ENCODE measurements at regions not wholly inside any gene's neighbourhood (a gene's known extent, or its start where the extent isn't known, plus 50 kb on each side); places are given as distances from the start of the nearest gene placed in this dataset.

GRCh38 chr3:31055757-31056156, 161.3 kb upstream of the GADL1 start:
- H2BK15ac ChIP-seq (ENCODE audit: low read depth, poor library complexity, severe bottlenecking): no peak overlapping the region
- no peak overlapping the region for H2BK12ac ChIP-seq (ENCODE audit: low read length in 2 of 2)
- H2BK5ac ChIP-seq (ENCODE audit: low read depth, low read length, poor library complexity, severe bottlenecking): no peak overlapping the region
- no peak overlapping the region for H3K4ac ChIP-seq (ENCODE audit: low read depth in 1 of 2, low read length in 2 of 2)
- H3K18ac ChIP-seq (ENCODE audit: low read depth in 1 of 2, low read length in 2 of 2): no peak overlapping the region
- no peak for DNase-seq
- no peak overlapping the region for H3K23ac ChIP-seq (ENCODE audit: low read length in 2 of 2)
- H3K4me1 ChIP-seq (ENCODE audit: control insufficient read depth, insufficient read depth, low read depth, low read length): no peaks in the 10 kb centered on the region
- H3K9me3 ChIP-seq (ENCODE audit: control insufficient read depth, low read length): peaks cover 21% of the 10 kb centered on the region
- no peaks in the 10 kb centered on the region for H3K79me1 ChIP-seq (replicated peaks; ENCODE audit: low read length, poor library complexity, severe bottlenecking)
- 71% methylated on average over 2 of the region's 2 CpGs for WGBS
- no peak overlapping the region for H2AFZ ChIP-seq (ENCODE audit: low read depth, low read length)
- H3K4me3 ChIP-seq (ENCODE audit: insufficient read depth in 1 of 2, low read depth in 1 of 2, low read length in 2 of 2): no peak overlapping the region
- H3K4me2 ChIP-seq (ENCODE audit: low read length, poor library complexity, severe bottlenecking): no peak overlapping the region
- H4K8ac ChIP-seq (ENCODE audit: low read length): no peak overlapping the region
- H2BK120ac ChIP-seq (ENCODE audit: low read depth, low read length): no peak overlapping the region
- no peaks in the 10 kb centered on the region for H3K36me3 ChIP-seq (ENCODE audit: control insufficient read depth in 1 of 2, insufficient read depth in 2 of 2, low read depth in 1 of 2, low read length in 2 of 2)
- H3K27ac ChIP-seq (ENCODE audit: low read length, poor library complexity, severe bottlenecking): no peak overlapping the region
- no peak overlapping the region for H3K14ac ChIP-seq (ENCODE audit: low read length in 2 of 2)
- H3K9ac ChIP-seq (ENCODE audit: low read length): no peak overlapping the region
- no peaks in the 10 kb centered on the region for H3K27me3 ChIP-seq (ENCODE audit: control insufficient read depth in 1 of 2, insufficient read depth in 1 of 2, low read length in 2 of 2)
- no peak overlapping the region for H2AK5ac ChIP-seq (ENCODE audit: low read length, severe bottlenecking)
- H4K91ac ChIP-seq (ENCODE audit: low read length): no peak overlapping the region

GRCh38 chr3:31057891-31058290, 163.4 kb upstream of the GADL1 start:
- DNase-seq: no peak
- Histone ChIP-seq H2BK5ac (ENCODE audit: low read depth, low read length, poor library complexity, severe bottlenecking) (no peak overlapping the region), H2BK120ac (ENCODE audit: low read depth, low read length) (no peak overlapping the region), H2AFZ (ENCODE audit: low read depth, low read length) (no peak overlapping the region), H3K9me3 (ENCODE audit: control insufficient read depth, low read length) (peaks cover 22% of the 10 kb centered on the region), H3K23ac (ENCODE audit: low read length in 2 of 2) (no peak overlapping the region), H4K8ac (ENCODE audit: low read length) (no peak overlapping the region), H2BK12ac (ENCODE audit: low read length in 2 of 2) (no peak overlapping the region), H3K14ac (ENCODE audit: low read length in 2 of 2) (no peak overlapping the region), H3K18ac (ENCODE audit: low read depth in 1 of 2, low read length in 2 of 2) (no peak overlapping the region), H3K27ac (ENCODE audit: low read length, poor library complexity, severe bottlenecking) (no peak overlapping the region), H2BK15ac (ENCODE audit: low read depth, poor library complexity, severe bottlenecking) (no peak overlapping the region), H3K9ac (ENCODE audit: low read length) (no peak overlapping the region), H3K36me3 (ENCODE audit: control insufficient read depth in 1 of 2, insufficient read depth in 2 of 2, low read depth in 1 of 2, low read length in 2 of 2) (no peaks in the 10 kb centered on the region), H3K79me1 (replicated peaks; ENCODE audit: low read length, poor library complexity, severe bottlenecking) (no peaks in the 10 kb centered on the region), H3K4ac (ENCODE audit: low read depth in 1 of 2, low read length in 2 of 2) (no peak overlapping the region), H3K4me2 (ENCODE audit: low read length, poor library complexity, severe bottlenecking) (no peak overlapping the region), H4K91ac (ENCODE audit: low read length) (no peak overlapping the region), H3K4me1 (ENCODE audit: control insufficient read depth, insufficient read depth, low read depth, low read length) (no peaks in the 10 kb centered on the region), H3K27me3 (ENCODE audit: control insufficient read depth in 1 of 2, insufficient read depth in 1 of 2, low read length in 2 of 2) (no peaks in the 10 kb centered on the region), H3K4me3 (ENCODE audit: insufficient read depth in 1 of 2, low read depth in 1 of 2, low read length in 2 of 2) (no peak overlapping the region), H2AK5ac (ENCODE audit: low read length, severe bottlenecking) (no peak overlapping the region)
- 97% methylated on average over 3 of the region's 3 CpGs for WGBS

- Histone ChIP-seq H3K4me1 (ENCODE audit: control insufficient read depth, insufficient read depth, low read depth, low read length) (no peaks in the 10 kb centered on the region), H3K4me2 (ENCODE audit: low read length, poor library complexity, severe bottlenecking) (no peak overlapping the region), H3K79me1 (replicated peaks; ENCODE audit: low read length, poor library complexity, severe bottlenecking) (no peaks in the 10 kb centered on the region), H3K9ac (ENCODE audit: low read length) (no peak overlapping the region), H2BK15ac (ENCODE audit: low read depth, poor library complexity, severe bottlenecking) (no peak overlapping the region), H2BK5ac (ENCODE audit: low read depth, low read length, poor library complexity, severe bottlenecking) (no peak overlapping the region), H3K9me3 (ENCODE audit: control insufficient read depth, low read length) (peaks cover 10% of the 10 kb centered on the region), H3K4ac (ENCODE audit: low read depth in 1 of 2, low read length in 2 of 2) (no peak overlapping the region), H4K8ac (ENCODE audit: low read length) (no peak overlapping the region), H3K14ac (ENCODE audit: low read length in 2 of 2) (no peak overlapping the region), H3K27ac (ENCODE audit: low read length, poor library complexity, severe bottlenecking) (no peak overlapping the region), H2AFZ (ENCODE audit: low read depth, low read length) (no peak overlapping the region), H3K23ac (ENCODE audit: low read length in 2 of 2) (no peak overlapping the region), H3K4me3 (ENCODE audit: insufficient read depth in 1 of 2, low read depth in 1 of 2, low read length in 2 of 2) (no peak overlapping the region), H3K27me3 (ENCODE audit: control insufficient read depth in 1 of 2, insufficient read depth in 1 of 2, low read length in 2 of 2) (no peaks in the 10 kb centered on the region), H4K91ac (ENCODE audit: low read length) (no peak overlapping the region), H2BK120ac (ENCODE audit: low read depth, low read length) (no peak overlapping the region), H2BK12ac (ENCODE audit: low read length in 2 of 2) (no peak overlapping the region), H3K36me3 (ENCODE audit: control insufficient read depth in 1 of 2, insufficient read depth in 2 of 2, low read depth in 1 of 2, low read length in 2 of 2) (no peaks in the 10 kb centered on the region), H2AK5ac (ENCODE audit: low read length, severe bottlenecking) (no peak overlapping the region), H3K18ac (ENCODE audit: low read depth in 1 of 2, low read length in 2 of 2) (no peak overlapping the region)
- no peak for DNase-seq
Measured at GRCh38 chr3:31064021-31064420, 169.6 kb upstream of the GADL1 start.

GRCh38 chr3:31065765-31066164, 171.3 kb upstream of the GADL1 start:
- no peak overlapping the region for H3K23ac ChIP-seq (ENCODE audit: low read length in 2 of 2)

More at GRCh38 chr3:31065765-31066164, 171.3 kb upstream of the GADL1 start:
- H3K79me1 ChIP-seq (replicated peaks; ENCODE audit: low read length, poor library complexity, severe bottlenecking): no peaks in the 10 kb centered on the region
- H2BK12ac ChIP-seq (ENCODE audit: low read length in 2 of 2): no peak overlapping the region
- no peak overlapping the region for H4K8ac ChIP-seq (ENCODE audit: low read length)
- H3K36me3 ChIP-seq (ENCODE audit: control insufficient read depth in 1 of 2, insufficient read depth in 2 of 2, low read depth in 1 of 2, low read length in 2 of 2): no peaks in the 10 kb centered on the region
- H2AFZ ChIP-seq (ENCODE audit: low read depth, low read length): no peak overlapping the region
- WGBS: 96% methylated on average over 1 of the region's 1 CpG
- no peak overlapping the region for H3K4me2 ChIP-seq (ENCODE audit: low read length, poor library complexity, severe bottlenecking)
- H3K18ac ChIP-seq (ENCODE audit: low read depth in 1 of 2, low read length in 2 of 2): no peak overlapping the region
- no peak overlapping the region for H2BK15ac ChIP-seq (ENCODE audit: low read depth, poor library complexity, severe bottlenecking)
- no peak overlapping the region for H3K27ac ChIP-seq (ENCODE audit: low read length, poor library complexity, severe bottlenecking)
- no peaks in the 10 kb centered on the region for H3K27me3 ChIP-seq (ENCODE audit: control insufficient read depth in 1 of 2, insufficient read depth in 1 of 2, low read length in 2 of 2)
- H4K91ac ChIP-seq (ENCODE audit: low read length): no peak overlapping the region
- no peak overlapping the region for H3K14ac ChIP-seq (ENCODE audit: low read length in 2 of 2)
- no peak overlapping the region for H2AK5ac ChIP-seq (ENCODE audit: low read length, severe bottlenecking)
- H3K9ac ChIP-seq (ENCODE audit: low read length): no peak overlapping the region
- no peak overlapping the region for H2BK5ac ChIP-seq (ENCODE audit: low read depth, low read length, poor library complexity, severe bottlenecking)
- no peak overlapping the region for H3K4me3 ChIP-seq (ENCODE audit: insufficient read depth in 1 of 2, low read depth in 1 of 2, low read length in 2 of 2)
- H2BK120ac ChIP-seq (ENCODE audit: low read depth, low read length): no peak overlapping the region
- H3K9me3 ChIP-seq (ENCODE audit: control insufficient read depth, low read length): peaks cover 1% of the 10 kb centered on the region
- H3K4me1 ChIP-seq (ENCODE audit: control insufficient read depth, insufficient read depth, low read depth, low read length): no peaks in the 10 kb centered on the region
- no peak for DNase-seq
- H3K4ac ChIP-seq (ENCODE audit: low read depth in 1 of 2, low read length in 2 of 2): no peak overlapping the region
